ENCODE measurements at regions not wholly inside any gene's neighbourhood (a gene's known extent, or its start where the extent isn't known, plus 50 kb on each side); places are given as distances from the start of the nearest gene placed in this dataset.

DNA sequence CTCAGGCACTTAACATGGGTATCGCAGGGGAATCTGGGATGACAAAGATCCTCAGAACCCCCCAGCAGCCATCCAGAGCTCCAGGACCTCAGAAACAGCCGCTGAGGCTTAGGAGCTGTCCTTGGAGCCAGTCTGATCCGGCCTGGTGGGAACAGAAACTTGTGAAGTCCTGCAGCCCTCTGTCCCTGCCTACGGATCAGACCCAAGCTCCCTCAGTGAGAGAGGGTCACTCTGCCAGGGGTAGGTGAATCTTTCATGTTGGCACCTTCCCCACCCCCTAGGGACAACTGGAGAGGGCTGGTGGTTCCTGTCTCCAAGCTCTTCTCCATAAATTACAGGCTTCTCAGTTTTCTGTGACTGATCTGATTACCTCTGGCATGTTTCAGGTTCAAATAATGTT, 122.3 kb downstream of the TLR5 start:
- Histone ChIP-seq H3K9me3 (ENCODE audit: control insufficient read depth, insufficient read depth, low read depth, low read length) (no peaks in the 10 kb centered on the region), H3K4me3 (ENCODE audit: low read depth, low read length) (no peak overlapping the region), H3K36me3 (ENCODE audit: control insufficient read depth in 2 of 2, insufficient read depth in 1 of 2, low read length in 2 of 2) (no peaks in the 10 kb centered on the region), H3K27ac (ENCODE audit: extremely low read depth, low read depth, low read length) (no peak overlapping the region), H3K4me1 (ENCODE audit: control insufficient read depth, insufficient read depth, low read length) (peaks cover 7% of the 10 kb centered on the region)
- no peak for TF ChIP-seq ZNF148 (tag by site-specific recombination; IDR thresholded peaks at IDR 0.05; ENCODE audit: borderline replicate concordance)
- TF ChIP-seq, protein P1, sequence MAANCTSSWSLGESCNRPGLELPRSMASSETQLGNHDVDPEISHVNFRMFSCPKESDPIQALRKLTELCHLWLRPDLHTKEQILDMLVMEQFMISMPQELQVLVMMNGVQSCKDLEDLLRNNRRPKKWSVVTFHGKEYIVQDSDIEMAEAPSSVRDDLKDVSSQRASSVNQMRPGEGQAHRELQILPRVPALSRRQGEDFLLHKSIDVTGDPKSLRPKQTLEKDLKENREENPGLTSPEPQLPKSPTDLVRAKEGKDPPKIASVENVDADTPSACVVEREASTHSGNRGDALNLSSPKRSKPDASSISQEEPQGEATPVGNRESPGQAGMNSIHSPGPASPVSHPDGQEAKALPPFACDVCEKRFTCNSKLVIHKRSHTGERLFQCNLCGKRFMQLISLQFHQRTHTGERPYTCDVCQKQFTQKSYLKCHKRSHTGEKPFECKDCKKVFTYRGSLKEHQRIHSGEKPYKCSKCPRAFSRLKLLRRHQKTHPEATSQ (tag by site-specific recombination; IDR thresholded peaks at IDR 0.05), result no peak
- TF ChIP-seq ZXDB (tag by site-specific recombination; IDR thresholded peaks at IDR 0.05), result no peak
- no peak for TF ChIP-seq ZNF654 (tag by site-specific recombination; IDR thresholded peaks at IDR 0.05; ENCODE audit: low read depth)
- TF ChIP-seq, protein P2, sequence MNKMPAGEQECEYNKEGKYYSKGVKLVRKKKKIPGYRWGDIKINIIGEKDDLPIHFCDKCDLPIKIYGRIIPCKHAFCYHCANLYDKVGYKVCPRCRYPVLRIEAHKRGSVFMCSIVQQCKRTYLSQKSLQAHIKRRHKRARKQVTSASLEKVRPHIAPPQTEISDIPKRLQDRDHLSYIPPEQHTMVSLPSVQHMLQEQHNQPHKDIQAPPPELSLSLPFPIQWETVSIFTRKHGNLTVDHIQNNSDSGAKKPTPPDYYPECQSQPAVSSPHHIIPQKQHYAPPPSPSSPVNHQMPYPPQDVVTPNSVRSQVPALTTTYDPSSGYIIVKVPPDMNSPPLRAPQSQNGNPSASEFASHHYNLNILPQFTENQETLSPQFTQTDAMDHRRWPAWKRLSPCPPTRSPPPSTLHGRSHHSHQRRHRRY (tag by site-specific recombination; IDR thresholded peaks at IDR 0.05), result no peak
- TF ChIP-seq, protein P3, sequence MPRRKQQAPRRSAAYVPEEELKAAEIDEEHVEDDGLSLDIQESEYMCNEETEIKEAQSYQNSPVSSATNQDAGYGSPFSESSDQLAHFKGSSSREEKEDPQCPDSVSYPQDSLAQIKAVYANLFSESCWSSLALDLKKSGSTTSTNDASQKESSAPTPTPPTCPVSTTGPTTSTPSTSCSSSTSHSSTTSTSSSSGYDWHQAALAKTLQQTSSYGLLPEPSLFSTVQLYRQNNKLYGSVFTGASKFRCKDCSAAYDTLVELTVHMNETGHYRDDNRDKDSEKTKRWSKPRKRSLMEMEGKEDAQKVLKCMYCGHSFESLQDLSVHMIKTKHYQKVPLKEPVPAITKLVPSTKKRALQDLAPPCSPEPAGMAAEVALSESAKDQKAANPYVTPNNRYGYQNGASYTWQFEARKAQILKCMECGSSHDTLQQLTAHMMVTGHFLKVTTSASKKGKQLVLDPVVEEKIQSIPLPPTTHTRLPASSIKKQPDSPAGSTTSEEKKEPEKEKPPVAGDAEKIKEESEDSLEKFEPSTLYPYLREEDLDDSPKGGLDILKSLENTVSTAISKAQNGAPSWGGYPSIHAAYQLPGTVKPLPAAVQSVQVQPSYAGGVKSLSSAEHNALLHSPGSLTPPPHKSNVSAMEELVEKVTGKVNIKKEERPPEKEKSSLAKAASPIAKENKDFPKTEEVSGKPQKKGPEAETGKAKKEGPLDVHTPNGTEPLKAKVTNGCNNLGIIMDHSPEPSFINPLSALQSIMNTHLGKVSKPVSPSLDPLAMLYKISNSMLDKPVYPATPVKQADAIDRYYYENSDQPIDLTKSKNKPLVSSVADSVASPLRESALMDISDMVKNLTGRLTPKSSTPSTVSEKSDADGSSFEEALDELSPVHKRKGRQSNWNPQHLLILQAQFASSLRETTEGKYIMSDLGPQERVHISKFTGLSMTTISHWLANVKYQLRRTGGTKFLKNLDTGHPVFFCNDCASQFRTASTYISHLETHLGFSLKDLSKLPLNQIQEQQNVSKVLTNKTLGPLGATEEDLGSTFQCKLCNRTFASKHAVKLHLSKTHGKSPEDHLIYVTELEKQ (tag by site-specific recombination; IDR thresholded peaks at IDR 0.05; ENCODE audit: borderline replicate concordance), result no peak
- TF ChIP-seq PRDM10 (tag by site-specific recombination; IDR thresholded peaks at IDR 0.05), result no peak
- TF ChIP-seq, protein P4, sequence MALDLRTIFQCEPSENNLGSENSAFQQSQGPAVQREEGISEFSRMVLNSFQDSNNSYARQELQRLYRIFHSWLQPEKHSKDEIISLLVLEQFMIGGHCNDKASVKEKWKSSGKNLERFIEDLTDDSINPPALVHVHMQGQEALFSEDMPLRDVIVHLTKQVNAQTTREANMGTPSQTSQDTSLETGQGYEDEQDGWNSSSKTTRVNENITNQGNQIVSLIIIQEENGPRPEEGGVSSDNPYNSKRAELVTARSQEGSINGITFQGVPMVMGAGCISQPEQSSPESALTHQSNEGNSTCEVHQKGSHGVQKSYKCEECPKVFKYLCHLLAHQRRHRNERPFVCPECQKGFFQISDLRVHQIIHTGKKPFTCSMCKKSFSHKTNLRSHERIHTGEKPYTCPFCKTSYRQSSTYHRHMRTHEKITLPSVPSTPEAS (tag by site-specific recombination; IDR thresholded peaks at IDR 0.05), result no peak
- TF ChIP-seq SP3 (tag by site-specific recombination; IDR thresholded peaks at IDR 0.05), result no peak
- no peak for TF ChIP-seq ELK4 (IDR thresholded peaks at IDR 0.05; ENCODE audit: borderline replicate concordance, low read depth, low read length)
- TF ChIP-seq ZNF16 (tag by site-specific recombination; IDR thresholded peaks at IDR 0.05; ENCODE audit: low read depth), result no peak
- no peak for TF ChIP-seq KLF9 (tag by site-specific recombination; IDR thresholded peaks at IDR 0.05; ENCODE audit: low read depth)
- POLR2A ChIA-PET, result no interaction called here
- CTCF ChIA-PET, result no interaction called here
